Sigmoid colon (tissue), 4 donors: ENCODE measurements at regions not wholly inside any gene's neighbourhood (a gene's known extent, or its start where the extent isn't known, plus 50 kb on each side); places are given as distances from the start of the nearest gene placed in this dataset.

Experiments used
- POLR2A ChIP-seq, 2 donors: fragments of 450-650 bp; IDR thresholded peaks; one replicate each; pipeline ENCODE4 v1.6.1; 2016; ENCODE audit warnings: antibody characterized with exemption in 2 of 2, mild to moderate bottlenecking in 2 of 2, moderate library complexity in 2 of 2
- POLR2AphosphoS5 ChIP-seq, 4 donors: sonication (generic); formaldehyde crosslinking; IDR thresholded peaks; one replicate each; pipeline ENCODE4 v1.6.1; 2017; ENCODE audit warnings: antibody characterized with exemption in 4 of 4
- TF ChIP-seq, protein P1 (sequence below), 4 experiments: fragments of 450-650 bp in 3 of 4; fragments of 200-600 bp in 1 of 4; IDR thresholded peaks; one replicate each; pipeline ENCODE4 v1.5.1; 2016 to 2019; ENCODE audit warnings: antibody characterized with exemption in 4 of 4, mild to moderate bottlenecking in 3 of 4, moderate library complexity in 2 of 4

DNA sequence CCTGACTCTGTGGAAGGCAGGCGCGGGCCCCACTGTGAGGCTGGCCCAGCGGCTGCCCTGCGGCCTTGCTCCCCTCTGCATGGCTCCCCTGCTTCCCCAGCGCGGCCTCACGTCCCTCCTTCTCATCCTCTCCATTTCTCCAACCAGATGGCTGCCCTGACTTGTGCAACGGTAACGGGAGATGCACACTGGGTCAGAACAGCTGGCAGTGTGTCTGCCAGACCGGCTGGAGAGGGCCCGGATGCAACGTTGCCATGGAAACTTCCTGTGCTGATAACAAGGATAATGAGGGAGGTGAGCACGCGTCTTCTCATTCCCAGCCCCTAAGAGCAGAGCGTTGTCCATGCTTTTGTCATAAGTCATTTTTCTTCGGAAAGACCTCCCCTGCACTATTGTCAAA, 129.0 kb upstream of the WWC1 start:
- TF ChIP-seq, protein P1, sequence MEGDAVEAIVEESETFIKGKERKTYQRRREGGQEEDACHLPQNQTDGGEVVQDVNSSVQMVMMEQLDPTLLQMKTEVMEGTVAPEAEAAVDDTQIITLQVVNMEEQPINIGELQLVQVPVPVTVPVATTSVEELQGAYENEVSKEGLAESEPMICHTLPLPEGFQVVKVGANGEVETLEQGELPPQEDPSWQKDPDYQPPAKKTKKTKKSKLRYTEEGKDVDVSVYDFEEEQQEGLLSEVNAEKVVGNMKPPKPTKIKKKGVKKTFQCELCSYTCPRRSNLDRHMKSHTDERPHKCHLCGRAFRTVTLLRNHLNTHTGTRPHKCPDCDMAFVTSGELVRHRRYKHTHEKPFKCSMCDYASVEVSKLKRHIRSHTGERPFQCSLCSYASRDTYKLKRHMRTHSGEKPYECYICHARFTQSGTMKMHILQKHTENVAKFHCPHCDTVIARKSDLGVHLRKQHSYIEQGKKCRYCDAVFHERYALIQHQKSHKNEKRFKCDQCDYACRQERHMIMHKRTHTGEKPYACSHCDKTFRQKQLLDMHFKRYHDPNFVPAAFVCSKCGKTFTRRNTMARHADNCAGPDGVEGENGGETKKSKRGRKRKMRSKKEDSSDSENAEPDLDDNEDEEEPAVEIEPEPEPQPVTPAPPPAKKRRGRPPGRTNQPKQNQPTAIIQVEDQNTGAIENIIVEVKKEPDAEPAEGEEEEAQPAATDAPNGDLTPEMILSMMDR (IDR thresholded peaks at IDR 0.05), result no peak
- TF ChIP-seq POLR2A (IDR thresholded peaks at IDR 0.05), result no peak
- TF ChIP-seq POLR2AphosphoS5 (IDR thresholded peaks at IDR 0.05), result no peak
